ENCODE measurements at regions not wholly inside any gene's neighbourhood (a gene's known extent, or its start where the extent isn't known, plus 50 kb on each side); places are given as distances from the start of the nearest gene placed in this dataset.

DNA sequence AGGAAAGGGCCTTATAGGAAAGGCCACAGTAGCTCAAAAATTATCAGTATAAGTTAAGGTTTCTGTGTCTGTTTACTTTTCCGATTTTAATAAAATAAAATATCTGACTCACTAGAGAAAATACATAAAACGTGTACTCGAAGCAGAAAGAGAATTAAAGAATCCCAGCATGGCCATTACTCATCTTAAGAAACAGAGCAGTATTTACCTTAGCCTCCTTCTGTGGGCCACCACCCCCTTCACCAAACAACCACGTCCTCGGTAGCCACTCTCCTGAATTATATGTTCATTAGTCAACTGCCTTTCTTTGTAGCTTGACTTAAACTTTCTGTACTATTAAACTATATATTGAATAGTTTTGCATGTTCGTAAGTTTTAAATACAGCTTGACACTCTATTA lies 72.2 kb upstream of the SPTLC3 start:
- no peaks in the 10 kb centered on the region for H3K9me2 ChIP-seq (replicated peaks; ENCODE audit: low read length)
- peaks cover 51% of the 10 kb centered on the region for H3K4me1 ChIP-seq (ENCODE audit: insufficient read depth, low read length)
- no TSS peak for BruUV-seq (replicated peaks)
- no peaks in the 10 kb centered on the region for H3K27me3 ChIP-seq (ENCODE audit: low read length)
- DNase-seq (peak; percentile 94), ATAC-seq (peak; percentile 93)
- peaks cover 11% of the 10 kb centered on the region for H3F3A ChIP-seq (ENCODE audit: low read length, unreplicated experiment)
- TF ChIP-seq EZH2phosphoT487 (IDR thresholded peaks at IDR 0.05; ENCODE audit: borderline replicate concordance, low read length): no peak
- TF ChIP-seq, protein P1, sequence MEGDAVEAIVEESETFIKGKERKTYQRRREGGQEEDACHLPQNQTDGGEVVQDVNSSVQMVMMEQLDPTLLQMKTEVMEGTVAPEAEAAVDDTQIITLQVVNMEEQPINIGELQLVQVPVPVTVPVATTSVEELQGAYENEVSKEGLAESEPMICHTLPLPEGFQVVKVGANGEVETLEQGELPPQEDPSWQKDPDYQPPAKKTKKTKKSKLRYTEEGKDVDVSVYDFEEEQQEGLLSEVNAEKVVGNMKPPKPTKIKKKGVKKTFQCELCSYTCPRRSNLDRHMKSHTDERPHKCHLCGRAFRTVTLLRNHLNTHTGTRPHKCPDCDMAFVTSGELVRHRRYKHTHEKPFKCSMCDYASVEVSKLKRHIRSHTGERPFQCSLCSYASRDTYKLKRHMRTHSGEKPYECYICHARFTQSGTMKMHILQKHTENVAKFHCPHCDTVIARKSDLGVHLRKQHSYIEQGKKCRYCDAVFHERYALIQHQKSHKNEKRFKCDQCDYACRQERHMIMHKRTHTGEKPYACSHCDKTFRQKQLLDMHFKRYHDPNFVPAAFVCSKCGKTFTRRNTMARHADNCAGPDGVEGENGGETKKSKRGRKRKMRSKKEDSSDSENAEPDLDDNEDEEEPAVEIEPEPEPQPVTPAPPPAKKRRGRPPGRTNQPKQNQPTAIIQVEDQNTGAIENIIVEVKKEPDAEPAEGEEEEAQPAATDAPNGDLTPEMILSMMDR (conservative IDR thresholded peaks at IDR 0.05; ENCODE audit: low read depth, low read length): no peak
- no peak for TF ChIP-seq EZH2 (IDR thresholded peaks at IDR 0.05; ENCODE audit: low read length, unreplicated experiment)
- peak overlapping the region; percentile 28; the same call in 1 of the 2 replicates for H3K4me3 ChIP-seq (ENCODE audit: low read length)
- POLR2A ChIA-PET (ENCODE audit: unreplicated experiment): no interaction called here
- peak overlapping the region; percentile 12; the same call in 1 of the 2 replicates for H2AFZ ChIP-seq (ENCODE audit: low read length)
- intact Hi-C loops (cut with micrococcal nuclease): loop anchor here (1.0 kb wide), 1 partner anchor 8 kb away; no protein-coding TSS in a partner anchor
- H3K9ac ChIP-seq (ENCODE audit: low read length): peak overlapping the region; percentile 82
- CTCF ChIA-PET: interaction anchor here (1.0 to 1.7 kb wide), 3 partner anchors 27 to 33 kb away, joined by 3 to 6 read pairs (median 6); no protein-coding TSS in a partner anchor
- H3K79me2 ChIP-seq (ENCODE audit: low read length): no peaks in the 10 kb centered on the region
- no peaks in the 10 kb centered on the region for H3K9me3 ChIP-seq (ENCODE audit: low read length)
- H3K36me3 ChIP-seq (ENCODE audit: low read depth, low read length): no peaks in the 10 kb centered on the region
- no peaks in the 10 kb centered on the region for H4K20me1 ChIP-seq (ENCODE audit: low read length)
- peak overlapping the region; percentile 92 for H3K27ac ChIP-seq (ENCODE audit: low read length)
- H3K4me2 ChIP-seq (ENCODE audit: low read length): peak overlapping the region; percentile 77

DNA sequence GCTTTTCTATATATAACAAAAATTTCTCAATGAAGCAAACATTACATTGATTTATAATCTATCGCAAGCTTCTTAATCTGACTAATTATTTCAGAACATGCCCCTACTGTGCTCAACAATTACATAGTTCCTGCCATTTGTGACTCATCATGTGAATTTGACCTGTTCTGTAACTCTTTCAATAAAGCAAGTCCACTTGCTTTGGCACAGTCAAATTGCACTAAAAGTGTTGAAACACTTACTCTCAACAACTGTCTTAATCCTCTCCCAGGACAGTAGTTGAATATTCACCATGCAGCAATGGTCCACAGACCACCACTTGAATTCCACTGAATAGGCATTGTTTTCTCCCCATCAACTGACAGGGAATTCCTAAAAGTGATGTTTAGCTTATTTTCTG lies 67.7 kb upstream of the SPTLC3 start:
- H3K9me3 ChIP-seq (ENCODE audit: low read length): no peaks in the 10 kb centered on the region
- intact Hi-C loops (cut with micrococcal nuclease): no loop called here
- no peak overlapping the region for H2AFZ ChIP-seq (ENCODE audit: low read length)
- no peak overlapping the region for H3K9ac ChIP-seq (ENCODE audit: low read length)
- no peaks in the 10 kb centered on the region for H3K36me3 ChIP-seq (ENCODE audit: low read depth, low read length)
- no peaks in the 10 kb centered on the region for H3K27me3 ChIP-seq (ENCODE audit: low read length)
- no peak overlapping the region for H3K4me3 ChIP-seq (ENCODE audit: low read length)
- BruUV-seq (replicated peaks): no TSS peak
- peaks cover 35% of the 10 kb centered on the region for H3K4me1 ChIP-seq (ENCODE audit: insufficient read depth, low read length)
- no peaks in the 10 kb centered on the region for H3K79me2 ChIP-seq (ENCODE audit: low read length)
- H3F3A ChIP-seq (ENCODE audit: low read length, unreplicated experiment): peaks cover 11% of the 10 kb centered on the region
- TF ChIP-seq, protein P1 (conservative IDR thresholded peaks at IDR 0.05; ENCODE audit: low read depth, low read length): no peak
- TF ChIP-seq EZH2 (IDR thresholded peaks at IDR 0.05; ENCODE audit: low read length, unreplicated experiment) (no peak), EZH2phosphoT487 (IDR thresholded peaks at IDR 0.05; ENCODE audit: borderline replicate concordance, low read length) (no peak)
- no peaks in the 10 kb centered on the region for H4K20me1 ChIP-seq (ENCODE audit: low read length)
- DNase-seq (peak; percentile 68), ATAC-seq (peak; percentile 10; the same call in 1 of the 2 replicates)
- ChIA-PET POLR2A (ENCODE audit: unreplicated experiment) (no interaction called here), CTCF (interaction anchor here (0.6 kb wide), 1 partner anchor 847 kb away, joined by 4 read pairs; no protein-coding TSS in a partner anchor)
- no peak overlapping the region for H3K27ac ChIP-seq (ENCODE audit: low read length)
- H3K9me2 ChIP-seq (replicated peaks; ENCODE audit: low read length): no peaks in the 10 kb centered on the region
- H3K4me2 ChIP-seq (ENCODE audit: low read length): peak overlapping the region; percentile 10; the same call in 1 of the 2 replicates

DNA sequence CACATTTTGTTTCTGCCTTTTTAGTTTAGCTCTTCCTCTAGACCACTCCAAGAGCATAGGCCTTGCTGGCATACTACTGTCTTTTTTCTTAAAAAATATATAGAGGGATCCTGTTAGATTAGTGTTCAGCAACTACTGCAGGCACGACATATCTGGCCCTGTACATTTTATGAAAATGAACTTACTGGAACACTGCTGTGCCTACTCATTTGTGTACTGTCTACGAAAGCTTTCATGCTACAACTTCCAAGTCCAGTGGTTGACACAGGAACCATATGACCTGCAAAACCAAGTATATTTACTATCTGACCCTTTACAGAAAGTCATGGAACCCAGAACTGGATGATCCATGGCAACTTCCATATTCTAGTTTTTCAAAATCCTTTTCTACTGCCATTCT lies 66.6 kb upstream of the SPTLC3 start:
- TF ChIP-seq EZH2phosphoT487 (IDR thresholded peaks at IDR 0.05; ENCODE audit: borderline replicate concordance, low read length): no peak
- TF ChIP-seq, protein P1 (conservative IDR thresholded peaks at IDR 0.05; ENCODE audit: low read depth, low read length): no peak
- TF ChIP-seq EZH2 (IDR thresholded peaks at IDR 0.05; ENCODE audit: low read length, unreplicated experiment): no peak
- Histone ChIP-seq H3K9me3 (ENCODE audit: low read length) (no peaks in the 10 kb centered on the region), H3K36me3 (ENCODE audit: low read depth, low read length) (no peaks in the 10 kb centered on the region), H3K9me2 (replicated peaks; ENCODE audit: low read length) (no peaks in the 10 kb centered on the region), H3K4me1 (ENCODE audit: insufficient read depth, low read length) (peaks cover 32% of the 10 kb centered on the region), H2AFZ (ENCODE audit: low read length) (no peak overlapping the region), H3K4me2 (ENCODE audit: low read length) (no peak overlapping the region), H3K9ac (ENCODE audit: low read length) (no peak overlapping the region), H4K20me1 (ENCODE audit: low read length) (no peaks in the 10 kb centered on the region), H3K27me3 (ENCODE audit: low read length) (no peaks in the 10 kb centered on the region), H3K79me2 (ENCODE audit: low read length) (no peaks in the 10 kb centered on the region), H3K27ac (ENCODE audit: low read length) (no peak overlapping the region), H3F3A (ENCODE audit: low read length, unreplicated experiment) (peaks cover 6% of the 10 kb centered on the region), H3K4me3 (ENCODE audit: low read length) (no peak overlapping the region)
- BruUV-seq (replicated peaks): no TSS peak
- ChIA-PET POLR2A (ENCODE audit: unreplicated experiment) (no interaction called here), CTCF (no interaction called here)
- intact Hi-C loops (cut with micrococcal nuclease): no loop called here
- DNase-seq (no peak), ATAC-seq (no peak)

All from PC-3 (cell line).